ENCODE measurements at regions not wholly inside any gene's neighbourhood (a gene's known extent, or its start where the extent isn't known, plus 50 kb on each side); places are given as distances from the start of the nearest gene placed in this dataset.

- Histone ChIP-seq H3K36me3 (ENCODE audit: control insufficient read depth, low read length) (no peaks in the 10 kb centered on the region), H3K27me3 (ENCODE audit: control insufficient read depth, low read length) (no peaks in the 10 kb centered on the region), H3K4me3 (ENCODE audit: low read length) (no peak overlapping the region), H3K9me2 (replicated peaks; ENCODE audit: control insufficient read depth, low read length) (no peaks in the 10 kb centered on the region), H4K20me1 (ENCODE audit: control insufficient read depth, insufficient read depth, low read depth, low read length) (no peaks in the 10 kb centered on the region), H3F3A (ENCODE audit: control insufficient read depth, insufficient read depth) (no peaks in the 10 kb centered on the region), H3K27ac (ENCODE audit: low read depth, low read length) (no peak overlapping the region), H3K9me3 (ENCODE audit: control insufficient read depth, insufficient read depth, low read length) (no peaks in the 10 kb centered on the region; the same call in 1 of the 2 replicates), H3K79me2 (ENCODE audit: control insufficient read depth, low read length) (no peaks in the 10 kb centered on the region), H3K4me2 (ENCODE audit: low read length) (no peak overlapping the region), H3K4me1 (ENCODE audit: control insufficient read depth, low read length) (no peaks in the 10 kb centered on the region)
- TF ChIP-seq EZH2phosphoT487 (IDR thresholded peaks at IDR 0.05; ENCODE audit: borderline replicate concordance, low read length) (no peak), CTCF (IDR thresholded peaks at IDR 0.05; ENCODE audit: low read depth, low read length, poor library complexity, severe bottlenecking) (no peak)
Measured at GRCh38 chr18:78362198-78362597, 617.4 kb upstream of the SALL3 start.

GRCh38 chr18:78363556-78364387, 615.8 kb upstream of the SALL3 start:
- Histone ChIP-seq H3K9me3 (ENCODE audit: control insufficient read depth, insufficient read depth, low read length) (peaks cover 4% of the 10 kb centered on the region; the same call in 1 of the 2 replicates), H3K4me1 (ENCODE audit: control insufficient read depth, low read length) (no peaks in the 10 kb centered on the region), H3F3A (ENCODE audit: control insufficient read depth, insufficient read depth) (no peaks in the 10 kb centered on the region), H3K27ac (ENCODE audit: low read depth, low read length) (no peak overlapping the region), H3K27me3 (ENCODE audit: control insufficient read depth, low read length) (no peaks in the 10 kb centered on the region), H3K4me3 (ENCODE audit: low read length) (no peak overlapping the region), H3K36me3 (ENCODE audit: control insufficient read depth, low read length) (no peaks in the 10 kb centered on the region), H4K20me1 (ENCODE audit: control insufficient read depth, insufficient read depth, low read depth, low read length) (no peaks in the 10 kb centered on the region), H3K79me2 (ENCODE audit: control insufficient read depth, low read length) (no peaks in the 10 kb centered on the region), H3K9me2 (replicated peaks; ENCODE audit: control insufficient read depth, low read length) (no peaks in the 10 kb centered on the region), H3K4me2 (ENCODE audit: low read length) (no peak overlapping the region)
- no peak for TF ChIP-seq CTCF (IDR thresholded peaks at IDR 0.05; ENCODE audit: low read depth, low read length, poor library complexity, severe bottlenecking)
- TF ChIP-seq EZH2phosphoT487 (IDR thresholded peaks at IDR 0.05; ENCODE audit: borderline replicate concordance, low read length) = no peak

- no peaks in the 10 kb centered on the region for H3K79me2 ChIP-seq (ENCODE audit: control insufficient read depth, low read length)
- H3K9me2 ChIP-seq (replicated peaks; ENCODE audit: control insufficient read depth, low read length) = no peaks in the 10 kb centered on the region
- no peaks in the 10 kb centered on the region for H3K4me1 ChIP-seq (ENCODE audit: control insufficient read depth, low read length)
- no peaks in the 10 kb centered on the region for H4K20me1 ChIP-seq (ENCODE audit: control insufficient read depth, insufficient read depth, low read depth, low read length)
- H3K27ac ChIP-seq (ENCODE audit: low read depth, low read length) = no peak overlapping the region
- no peaks in the 10 kb centered on the region for H3K27me3 ChIP-seq (ENCODE audit: control insufficient read depth, low read length)
- no peaks in the 10 kb centered on the region for H3K36me3 ChIP-seq (ENCODE audit: control insufficient read depth, low read length)
- H3K9me3 ChIP-seq (ENCODE audit: control insufficient read depth, insufficient read depth, low read length) = peaks cover 11% of the 10 kb centered on the region; the same call in 1 of the 2 replicates
- no peaks in the 10 kb centered on the region for H3F3A ChIP-seq (ENCODE audit: control insufficient read depth, insufficient read depth)
- no peak for TF ChIP-seq EZH2phosphoT487 (IDR thresholded peaks at IDR 0.05; ENCODE audit: borderline replicate concordance, low read length)
- TF ChIP-seq CTCF (IDR thresholded peaks at IDR 0.05; ENCODE audit: low read depth, low read length, poor library complexity, severe bottlenecking) = no peak
- no peak overlapping the region for H3K4me2 ChIP-seq (ENCODE audit: low read length)
- H3K4me3 ChIP-seq (ENCODE audit: low read length) = no peak overlapping the region
Measured at GRCh38 chr18:78364388-78364960, 615.1 kb upstream of the SALL3 start.
